ENCODE measurements at regions not wholly inside any gene's neighbourhood (a gene's known extent, or its start where the extent isn't known, plus 50 kb on each side); places are given as distances from the start of the nearest gene placed in this dataset.

DNA sequence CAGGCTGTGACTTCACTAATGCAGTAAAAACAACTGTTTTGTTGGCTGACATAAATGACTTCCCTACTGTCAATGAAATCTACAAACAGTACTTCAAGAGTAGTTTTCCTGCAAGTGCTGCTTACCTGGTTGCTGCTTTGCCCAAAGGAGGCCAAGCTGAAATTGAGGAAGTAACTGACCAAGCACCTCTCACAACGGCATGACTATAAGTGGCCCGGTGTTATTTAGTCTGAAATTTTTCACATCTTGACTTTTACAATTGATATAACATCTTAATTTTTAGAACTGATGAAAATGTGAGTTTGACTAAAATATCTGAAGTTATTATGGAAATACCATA is 274.9 kb upstream of the NR5A2 start:
- DNase-seq (ENCODE audit: low read depth, low spot score) (no peak), ATAC-seq (no peak)
- no peaks in the 10 kb centered on the region; the same call in 1 of the 2 replicates for H3K9me3 ChIP-seq (ENCODE audit: control insufficient read depth, insufficient read depth, low read depth, low read length)
- H3K4me1 ChIP-seq (ENCODE audit: control insufficient read depth, insufficient read depth, low read length) = no peaks in the 10 kb centered on the region
- CTCF ChIA-PET = no interaction called here
- in situ Hi-C loops (cut with HindIII; ENCODE audit: low pct_unique_long_range_greater_than_20kb, low sequenced_read_pairs) = no loop called here
- H3K4me3 ChIP-seq (ENCODE audit: low read depth in 2 of 2, low read length in 2 of 2) = no peak overlapping the region
- no peak overlapping the region for H3K27ac ChIP-seq (ENCODE audit: low read length)
- intact Hi-C loops (cut with micrococcal nuclease; ENCODE audit: unreplicated experiment) = no loop called here
- no peaks in the 10 kb centered on the region for H3K27me3 ChIP-seq (ENCODE audit: control insufficient read depth, insufficient read depth, low read length)
- BruUV-seq (replicated peaks) = no TSS peak
- POLR2A ChIA-PET = no interaction called here
- TF ChIP-seq POLR2AphosphoS5 (IDR thresholded peaks at IDR 0.05; ENCODE audit: low read depth, low read length) (no peak), SIN3A (IDR thresholded peaks at IDR 0.05; ENCODE audit: borderline replicate concordance, insufficient read depth, low read depth, low read length) (no peak), TCF7L2 (IDR thresholded peaks at IDR 0.05; ENCODE audit: low read depth, low read length) (no peak)
- TF ChIP-seq, protein P1, sequence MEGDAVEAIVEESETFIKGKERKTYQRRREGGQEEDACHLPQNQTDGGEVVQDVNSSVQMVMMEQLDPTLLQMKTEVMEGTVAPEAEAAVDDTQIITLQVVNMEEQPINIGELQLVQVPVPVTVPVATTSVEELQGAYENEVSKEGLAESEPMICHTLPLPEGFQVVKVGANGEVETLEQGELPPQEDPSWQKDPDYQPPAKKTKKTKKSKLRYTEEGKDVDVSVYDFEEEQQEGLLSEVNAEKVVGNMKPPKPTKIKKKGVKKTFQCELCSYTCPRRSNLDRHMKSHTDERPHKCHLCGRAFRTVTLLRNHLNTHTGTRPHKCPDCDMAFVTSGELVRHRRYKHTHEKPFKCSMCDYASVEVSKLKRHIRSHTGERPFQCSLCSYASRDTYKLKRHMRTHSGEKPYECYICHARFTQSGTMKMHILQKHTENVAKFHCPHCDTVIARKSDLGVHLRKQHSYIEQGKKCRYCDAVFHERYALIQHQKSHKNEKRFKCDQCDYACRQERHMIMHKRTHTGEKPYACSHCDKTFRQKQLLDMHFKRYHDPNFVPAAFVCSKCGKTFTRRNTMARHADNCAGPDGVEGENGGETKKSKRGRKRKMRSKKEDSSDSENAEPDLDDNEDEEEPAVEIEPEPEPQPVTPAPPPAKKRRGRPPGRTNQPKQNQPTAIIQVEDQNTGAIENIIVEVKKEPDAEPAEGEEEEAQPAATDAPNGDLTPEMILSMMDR (IDR thresholded peaks at IDR 0.05) = no peak
- TF ChIP-seq, protein P2, sequence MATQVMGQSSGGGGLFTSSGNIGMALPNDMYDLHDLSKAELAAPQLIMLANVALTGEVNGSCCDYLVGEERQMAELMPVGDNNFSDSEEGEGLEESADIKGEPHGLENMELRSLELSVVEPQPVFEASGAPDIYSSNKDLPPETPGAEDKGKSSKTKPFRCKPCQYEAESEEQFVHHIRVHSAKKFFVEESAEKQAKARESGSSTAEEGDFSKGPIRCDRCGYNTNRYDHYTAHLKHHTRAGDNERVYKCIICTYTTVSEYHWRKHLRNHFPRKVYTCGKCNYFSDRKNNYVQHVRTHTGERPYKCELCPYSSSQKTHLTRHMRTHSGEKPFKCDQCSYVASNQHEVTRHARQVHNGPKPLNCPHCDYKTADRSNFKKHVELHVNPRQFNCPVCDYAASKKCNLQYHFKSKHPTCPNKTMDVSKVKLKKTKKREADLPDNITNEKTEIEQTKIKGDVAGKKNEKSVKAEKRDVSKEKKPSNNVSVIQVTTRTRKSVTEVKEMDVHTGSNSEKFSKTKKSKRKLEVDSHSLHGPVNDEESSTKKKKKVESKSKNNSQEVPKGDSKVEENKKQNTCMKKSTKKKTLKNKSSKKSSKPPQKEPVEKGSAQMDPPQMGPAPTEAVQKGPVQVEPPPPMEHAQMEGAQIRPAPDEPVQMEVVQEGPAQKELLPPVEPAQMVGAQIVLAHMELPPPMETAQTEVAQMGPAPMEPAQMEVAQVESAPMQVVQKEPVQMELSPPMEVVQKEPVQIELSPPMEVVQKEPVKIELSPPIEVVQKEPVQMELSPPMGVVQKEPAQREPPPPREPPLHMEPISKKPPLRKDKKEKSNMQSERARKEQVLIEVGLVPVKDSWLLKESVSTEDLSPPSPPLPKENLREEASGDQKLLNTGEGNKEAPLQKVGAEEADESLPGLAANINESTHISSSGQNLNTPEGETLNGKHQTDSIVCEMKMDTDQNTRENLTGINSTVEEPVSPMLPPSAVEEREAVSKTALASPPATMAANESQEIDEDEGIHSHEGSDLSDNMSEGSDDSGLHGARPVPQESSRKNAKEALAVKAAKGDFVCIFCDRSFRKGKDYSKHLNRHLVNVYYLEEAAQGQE (IDR thresholded peaks at IDR 0.05; ENCODE audit: insufficient read depth in 1 of 2, low read depth in 2 of 2, low read length in 1 of 2) = no peak
- H3K36me3 ChIP-seq (ENCODE audit: control insufficient read depth, insufficient read depth, low read length) = no peaks in the 10 kb centered on the region

DNA sequence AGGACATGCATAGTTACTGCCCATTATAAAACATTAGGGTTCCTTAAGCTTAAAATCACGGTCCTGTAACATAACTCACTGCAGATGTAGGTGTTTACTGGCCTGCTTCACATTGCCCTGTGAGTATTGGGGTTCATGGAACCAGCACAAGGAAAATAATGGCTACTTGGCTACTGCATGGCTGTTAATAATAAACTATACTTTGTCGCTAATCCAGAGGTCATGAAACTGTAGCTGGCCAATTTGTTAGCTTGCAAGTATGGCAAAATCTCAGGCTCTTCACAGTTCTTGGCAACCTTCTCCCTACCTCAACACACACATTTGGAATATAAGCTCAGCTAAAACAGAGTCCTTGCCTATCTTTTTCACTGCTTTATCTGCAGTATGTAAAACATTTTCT is 274.0 kb upstream of the NR5A2 start:
- ChIA-PET POLR2A (no interaction called here), CTCF (no interaction called here)
- DNase-seq (ENCODE audit: low read depth, low spot score) (no peak), ATAC-seq (no peak)
- BruUV-seq (replicated peaks) = no TSS peak
- no peaks in the 10 kb centered on the region for H3K27me3 ChIP-seq (ENCODE audit: control insufficient read depth, insufficient read depth, low read length)
- in situ Hi-C loops (cut with HindIII; ENCODE audit: low pct_unique_long_range_greater_than_20kb, low sequenced_read_pairs) = no loop called here
- intact Hi-C loops (cut with micrococcal nuclease; ENCODE audit: unreplicated experiment) = no loop called here
- no peak overlapping the region for H3K27ac ChIP-seq (ENCODE audit: low read length)
- H3K4me3 ChIP-seq (ENCODE audit: low read depth in 2 of 2, low read length in 2 of 2) = no peak overlapping the region
- H3K36me3 ChIP-seq (ENCODE audit: control insufficient read depth, insufficient read depth, low read length) = no peaks in the 10 kb centered on the region
- no peak for TF ChIP-seq SIN3A (IDR thresholded peaks at IDR 0.05; ENCODE audit: borderline replicate concordance, insufficient read depth, low read depth, low read length)
- no peak for TF ChIP-seq POLR2AphosphoS5 (IDR thresholded peaks at IDR 0.05; ENCODE audit: low read depth, low read length)
- TF ChIP-seq, protein P1 (IDR thresholded peaks at IDR 0.05) = no peak
- TF ChIP-seq, protein P2 (IDR thresholded peaks at IDR 0.05; ENCODE audit: insufficient read depth in 1 of 2, low read depth in 2 of 2, low read length in 1 of 2) = no peak
- no peak for TF ChIP-seq TCF7L2 (IDR thresholded peaks at IDR 0.05; ENCODE audit: low read depth, low read length)
- H3K9me3 ChIP-seq (ENCODE audit: control insufficient read depth, insufficient read depth, low read depth, low read length) = no peaks in the 10 kb centered on the region; the same call in 1 of the 2 replicates
- no peaks in the 10 kb centered on the region for H3K4me1 ChIP-seq (ENCODE audit: control insufficient read depth, insufficient read depth, low read length)
